ENCODE measurements at regions not wholly inside any gene's neighbourhood (a gene's known extent, or its start where the extent isn't known, plus 50 kb on each side); places are given as distances from the start of the nearest gene placed in this dataset.
"Not testable (repeated sequence)": the region's sequence is repeated elsewhere in the genome, so short reads cannot be mapped to it uniquely, and the experiment has no call there.

- no peaks in the 10 kb centered on the region for H3K4me1 ChIP-seq
- in situ Hi-C loops (cut with MboI; ENCODE audit: low sequenced_read_pairs in 4 of 4) (no loop called here), intact Hi-C loops (cut with DNase I; ENCODE audit: low total_unique reads) (no loop called here)
- no peaks in the 10 kb centered on the region for H3K36me3 ChIP-seq
- H3K4me3 ChIP-seq: no peak overlapping the region
- no peaks in the 10 kb centered on the region for H3K27me3 ChIP-seq
- no peak for ATAC-seq
- H3K27ac ChIP-seq: no peak overlapping the region
- no peaks in the 10 kb centered on the region for H3K9me3 ChIP-seq
- TF ChIP-seq CTCF (IDR thresholded peaks at IDR 0.05 in 4 of 5, conservative IDR thresholded peaks at IDR 0.05 in 1 of 5): no peak
- TF ChIP-seq POLR2A (IDR thresholded peaks at IDR 0.05): no peak
- no peak for DNase-seq
Observed at GRCh38 chr2:194822097-194822496, 834.9 kb upstream of the SLC39A10 start.

GRCh38 chr2:194819367-194819766 is 837.7 kb upstream of the SLC39A10 start:
- intact Hi-C loops (cut with DNase I; ENCODE audit: low total_unique reads) (no loop called here), in situ Hi-C loops (cut with MboI; ENCODE audit: low sequenced_read_pairs in 4 of 4) (no loop called here)
- H3K4me1 ChIP-seq: no peaks in the 10 kb centered on the region
- DNase-seq (no peak), ATAC-seq (no peak)
- H3K27ac ChIP-seq: no peak overlapping the region
- no peaks in the 10 kb centered on the region for H3K27me3 ChIP-seq
- H3K36me3 ChIP-seq: no peaks in the 10 kb centered on the region
- H3K9me3 ChIP-seq: no peaks in the 10 kb centered on the region
- TF ChIP-seq POLR2A (IDR thresholded peaks at IDR 0.05) (no peak), CTCF (IDR thresholded peaks at IDR 0.05 in 4 of 5, conservative IDR thresholded peaks at IDR 0.05 in 1 of 5) (no peak)
- no peak overlapping the region for H3K4me3 ChIP-seq

GRCh38 chr2:194815475-194815874 is 841.6 kb upstream of the SLC39A10 start:
- Histone ChIP-seq H3K4me1 (no peaks in the 10 kb centered on the region), H3K36me3 (no peaks in the 10 kb centered on the region), H3K4me3 (no peak overlapping the region), H3K27ac (no peak overlapping the region), H3K27me3 (no peaks in the 10 kb centered on the region), H3K9me3 (no peaks in the 10 kb centered on the region)
- DNase-seq: no peak
- TF ChIP-seq CTCF (IDR thresholded peaks at IDR 0.05 in 4 of 5, conservative IDR thresholded peaks at IDR 0.05 in 1 of 5) (no peak), POLR2A (IDR thresholded peaks at IDR 0.05) (no peak)
- no peak for ATAC-seq
- in situ Hi-C loops (cut with MboI; ENCODE audit: low sequenced_read_pairs in 4 of 4) (no loop called here), intact Hi-C loops (cut with DNase I; ENCODE audit: low total_unique reads) (no loop called here)

- no peaks in the 10 kb centered on the region for H3K36me3 ChIP-seq
- no peak for ATAC-seq
- in situ Hi-C loops (cut with MboI; ENCODE audit: low sequenced_read_pairs in 4 of 4): no loop called here
Observed at GRCh38 chr2:194802589-194802988, 854.4 kb upstream of the SLC39A10 start.

GRCh38 chr2:194787071-194787470 is 870.0 kb upstream of the SLC39A10 start:
- in situ Hi-C loops (cut with MboI; ENCODE audit: low sequenced_read_pairs in 4 of 4); H3K27me3 ChIP-seq; intact Hi-C loops (cut with DNase I; ENCODE audit: low total_unique reads): not testable (repeated sequence)

More at GRCh38 chr2:194802589-194802988, 854.4 kb upstream of the SLC39A10 start:
- intact Hi-C loops (cut with DNase I; ENCODE audit: low total_unique reads): no loop called here
- Histone ChIP-seq H3K4me1 (no peaks in the 10 kb centered on the region), H3K27ac (no peak overlapping the region), H3K9me3 (no peaks in the 10 kb centered on the region), H3K4me3 (no peak overlapping the region), H3K27me3 (no peaks in the 10 kb centered on the region)
- DNase-seq: no peak
- no peak for TF ChIP-seq CTCF (IDR thresholded peaks at IDR 0.05 in 4 of 5, conservative IDR thresholded peaks at IDR 0.05 in 1 of 5)
- TF ChIP-seq POLR2A (IDR thresholded peaks at IDR 0.05): no peak

GRCh38 chr2:194771394-194771793 is 885.6 kb upstream of the SLC39A10 start:
- H3K4me3 ChIP-seq; H3K27ac ChIP-seq; ATAC-seq; H3K4me1 ChIP-seq; intact Hi-C loops (cut with DNase I; ENCODE audit: low total_unique reads); DNase-seq; in situ Hi-C loops (cut with MboI; ENCODE audit: low sequenced_read_pairs in 4 of 4); H3K36me3 ChIP-seq; H3K27me3 ChIP-seq; H3K9me3 ChIP-seq: not testable (repeated sequence)

More at GRCh38 chr2:194787071-194787470, 870.0 kb upstream of the SLC39A10 start:
- DNase-seq, ATAC-seq, H3K9me3 ChIP-seq, H3K4me3 ChIP-seq, H3K4me1 ChIP-seq, H3K27ac ChIP-seq, H3K36me3 ChIP-seq: not testable (repeated sequence)
